ENCODE measurements at regions not wholly inside any gene's neighbourhood (a gene's known extent, or its start where the extent isn't known, plus 50 kb on each side); places are given as distances from the start of the nearest gene placed in this dataset.

GRCh38 chr5:45113726-45114125, 305.0 kb downstream of the MRPS30 start:
- no peak for TF ChIP-seq POU6F1 (CRISPR knock-in tag; IDR thresholded peaks at IDR 0.05; ENCODE audit: borderline replicate concordance, low read depth)
- TF ChIP-seq PPARA (CRISPR knock-in tag; IDR thresholded peaks at IDR 0.05; ENCODE audit: borderline replicate concordance) = no peak
- TF ChIP-seq ZFP3 (CRISPR knock-in tag; IDR thresholded peaks at IDR 0.05) = no peak
- TF ChIP-seq GLIS3 (CRISPR knock-in tag; IDR thresholded peaks at IDR 0.05) = no peak
- TF ChIP-seq CSDC2 (CRISPR knock-in tag; IDR thresholded peaks at IDR 0.05) = no peak
- no peak for TF ChIP-seq ZC3H10 (CRISPR knock-in tag; IDR thresholded peaks at IDR 0.05)
- no peak for TF ChIP-seq TSHZ2 (CRISPR knock-in tag; IDR thresholded peaks at IDR 0.05)
- no peak for TF ChIP-seq SNAI2 (CRISPR knock-in tag; IDR thresholded peaks at IDR 0.05)
- TF ChIP-seq BACH2 (CRISPR knock-in tag; IDR thresholded peaks at IDR 0.05; ENCODE audit: borderline replicate concordance) = no peak
- no peak for TF ChIP-seq ISL1 (CRISPR knock-in tag; IDR thresholded peaks at IDR 0.05)
- TF ChIP-seq CSRNP3 (CRISPR knock-in tag; IDR thresholded peaks at IDR 0.05) = no peak
- TF ChIP-seq CREB5 (CRISPR knock-in tag; IDR thresholded peaks at IDR 0.05; ENCODE audit: low read depth) = no peak
- ATAC-seq = no peak

GRCh38 chr5:45132972-45133371, 324.2 kb downstream of the MRPS30 start:
- ATAC-seq = no peak
- no peak for TF ChIP-seq CSRNP3 (CRISPR knock-in tag; IDR thresholded peaks at IDR 0.05)
- TF ChIP-seq CREB5 (CRISPR knock-in tag; IDR thresholded peaks at IDR 0.05; ENCODE audit: low read depth) = no peak
- TF ChIP-seq CSDC2 (CRISPR knock-in tag; IDR thresholded peaks at IDR 0.05) = no peak
- TF ChIP-seq TCF4 (CRISPR knock-in tag; IDR thresholded peaks at IDR 0.05; ENCODE audit: borderline replicate concordance) = no peak
- no peak for TF ChIP-seq ESRRG (CRISPR knock-in tag; IDR thresholded peaks at IDR 0.05)
- no peak for TF ChIP-seq ZFP30 (CRISPR knock-in tag; IDR thresholded peaks at IDR 0.05)

GRCh38 chr5:45162974-45163373, 354.2 kb downstream of the MRPS30 start:
- TF ChIP-seq TOX (CRISPR knock-in tag; IDR thresholded peaks at IDR 0.05; ENCODE audit: borderline replicate concordance) (no peak), ZFP30 (CRISPR knock-in tag; IDR thresholded peaks at IDR 0.05) (no peak), CSRNP3 (CRISPR knock-in tag; IDR thresholded peaks at IDR 0.05) (no peak), OSR1 (CRISPR knock-in tag; IDR thresholded peaks at IDR 0.05) (no peak), SNAI2 (CRISPR knock-in tag; IDR thresholded peaks at IDR 0.05) (no peak), ZC3H10 (CRISPR knock-in tag; IDR thresholded peaks at IDR 0.05) (no peak), CSDC2 (CRISPR knock-in tag; IDR thresholded peaks at IDR 0.05) (no peak), PATZ1 (CRISPR knock-in tag; IDR thresholded peaks at IDR 0.05; ENCODE audit: borderline replicate concordance) (no peak), ARNTL (CRISPR knock-in tag; IDR thresholded peaks at IDR 0.05; ENCODE audit: borderline replicate concordance, low read depth) (no peak), TCF4 (CRISPR knock-in tag; IDR thresholded peaks at IDR 0.05; ENCODE audit: borderline replicate concordance) (no peak), ZFP3 (CRISPR knock-in tag; IDR thresholded peaks at IDR 0.05) (no peak), TSHZ2 (CRISPR knock-in tag; IDR thresholded peaks at IDR 0.05) (no peak), BACH2 (CRISPR knock-in tag; IDR thresholded peaks at IDR 0.05; ENCODE audit: borderline replicate concordance) (no peak), RARB (CRISPR knock-in tag; IDR thresholded peaks at IDR 0.05) (no peak)
- no peak for ATAC-seq

Data from SK-N-SH treated with all-trans-retinoic acid at 6 μM for 48 hours (cell line).